Liver (tissue), 8 donors: ENCODE measurements at regions not wholly inside any gene's neighbourhood (a gene's known extent, or its start where the extent isn't known, plus 50 kb on each side); places are given as distances from the start of the nearest gene placed in this dataset.

Experiments
- DNase-seq: peaks from one replicate; pipeline ENCODE4 v3.0.0-alpha.2; 2017; ENCODE audit warnings: low spot score
- H3K27ac ChIP-seq, 2 donors: one replicate each; pipeline ENCODE4 v1.7.0; 2013; ENCODE audit warnings: inconsistent platforms in 2 of 2, low read length in 2 of 2, control low read depth in 1 of 2, low read depth in 1 of 2, mild to moderate bottlenecking in 1 of 2
- H3K27me3 ChIP-seq, 4 donors: one replicate each; pipeline versions ENCODE4 v1.6.1 to v1.7.0; 2013; ENCODE audit warnings: low read length in 3 of 4, inconsistent platforms in 1 of 4, mild to moderate bottlenecking in 1 of 4, moderate library complexity in 1 of 4; ENCODE audit not compliant: control insufficient read depth in 4 of 4, insufficient read depth in 4 of 4
- H3K36me3 ChIP-seq, 4 donors: one replicate each; pipeline versions ENCODE4 v1.6.1 to v1.7.0; 2013; ENCODE audit warnings: low read length in 3 of 4, mild to moderate bottlenecking in 3 of 4, low read depth in 1 of 4, moderate library complexity in 1 of 4; ENCODE audit not compliant: control insufficient read depth in 4 of 4, insufficient read depth in 3 of 4
- H3K4me1 ChIP-seq, 4 donors: one replicate each; pipeline versions ENCODE4 v1.6.1 to v1.7.0; 2013; ENCODE audit warnings: low read length in 3 of 4, mild to moderate bottlenecking in 3 of 4, moderate library complexity in 1 of 4; ENCODE audit not compliant: control insufficient read depth in 4 of 4, insufficient read depth in 4 of 4
- H3K4me3 ChIP-seq, 3 donors: one replicate each; pipeline versions ENCODE4 v1.6.1 to v1.7.0; 2013; ENCODE audit warnings: low read length in 3 of 3, control low read depth in 1 of 3, low read depth in 1 of 3, mild to moderate bottlenecking in 1 of 3
- H3K9ac ChIP-seq, 2 donors: one replicate each; pipeline ENCODE4 v1.7.0; 2013; ENCODE audit warnings: low read length in 2 of 2, mild to moderate bottlenecking in 2 of 2, moderate library complexity in 2 of 2, control low read depth in 1 of 2, low read depth in 1 of 2
- H3K9me3 ChIP-seq, 4 donors: one replicate each; pipeline versions ENCODE4 v1.6.1 to v1.7.0; 2013; ENCODE audit warnings: low read length in 3 of 4; ENCODE audit not compliant: control insufficient read depth in 4 of 4
- CTCF ChIP-seq: fragments of 150-350 bp; IDR thresholded peaks from 2 replicates; pipeline ENCODE4 v1.5.1; 2017; ENCODE audit warnings: improper control_type of control experiment, low read depth, low read length; ENCODE audit not compliant: missing input control
- EGR1 ChIP-seq, 2 donors: IDR thresholded peaks; 2 replicates each; pipeline ENCODE4 v1.6.1; 2016 to 2018; ENCODE audit warnings: antibody characterized with exemption in 2 of 2, low read depth in 2 of 2
- FOXA1 ChIP-seq: IDR thresholded peaks from 2 replicates; pipeline ENCODE4 v1.6.1; 2016; ENCODE audit warnings: antibody characterized with exemption
- FOXA2 ChIP-seq: IDR thresholded peaks from 2 replicates; pipeline ENCODE4 v1.6.1; 2016; ENCODE audit warnings: antibody characterized with exemption
- GABPA ChIP-seq, 2 donors: IDR thresholded peaks in 1 of 2; conservative IDR thresholded peaks in 1 of 2; 2 replicates each; pipeline ENCODE4 v1.6.1; 2016; ENCODE audit warnings: antibody characterized with exemption in 2 of 2, mild to moderate bottlenecking in 1 of 2, moderate library complexity in 1 of 2
- HNF4A ChIP-seq, 2 donors: conservative IDR thresholded peaks; 2 replicates each; pipeline ENCODE4 v1.6.1; 2016; ENCODE audit warnings: antibody characterized with exemption in 2 of 2, mild to moderate bottlenecking in 2 of 2
- HNF4G ChIP-seq: IDR thresholded peaks from 2 replicates; pipeline ENCODE4 v1.6.1; 2016; ENCODE audit warnings: antibody characterized with exemption
- JUND ChIP-seq, 2 donors: IDR thresholded peaks; 2 replicates each; pipeline ENCODE4 v1.6.1; 2016; ENCODE audit warnings: antibody characterized with exemption in 2 of 2
- NR2F2 ChIP-seq: IDR thresholded peaks from 2 replicates; pipeline ENCODE4 v1.6.1; 2016; ENCODE audit warnings: antibody characterized with exemption
- RAD21 ChIP-seq, 2 donors: IDR thresholded peaks; 2 replicates each; pipeline ENCODE4 v1.6.1; 2016; ENCODE audit warnings: antibody characterized with exemption in 2 of 2, mild to moderate bottlenecking in 2 of 2
- SP1 ChIP-seq: IDR thresholded peaks from 2 replicates; pipeline ENCODE4 v1.6.1; 2018; ENCODE audit warnings: antibody characterized with exemption, mild to moderate bottlenecking
- TAF1 ChIP-seq: conservative IDR thresholded peaks from 2 replicates; pipeline ENCODE4 v1.6.1; 2016; ENCODE audit warnings: antibody characterized with exemption, mild to moderate bottlenecking
- YY1 ChIP-seq: IDR thresholded peaks from 2 replicates; pipeline ENCODE4 v1.6.1; 2016; ENCODE audit warnings: antibody characterized with exemption, mild to moderate bottlenecking
- WGBS: extraction: QIAGEN DNeasy Blood & Tissue Kit; methylation state at CpG from one replicate; pipeline ENCODE4 v1.1.7; 2013; 5-methylcytosine and 5-hydroxymethylcytosine counted together
- TF ChIP-seq, protein P1 (sequence below): IDR thresholded peaks from 2 replicates; pipeline ENCODE4 v1.6.1; 2016; ENCODE audit warnings: antibody characterized with exemption
- TF ChIP-seq, protein P2 (sequence below): IDR thresholded peaks from 2 replicates; pipeline ENCODE4 v1.6.1; 2016; ENCODE audit warnings: antibody characterized with exemption
- donor health status: healthy.
- donor health status: healthy.
- donor health status: healthy.
- donor health status: healthy.
- donor health status: healthy.

DNA sequence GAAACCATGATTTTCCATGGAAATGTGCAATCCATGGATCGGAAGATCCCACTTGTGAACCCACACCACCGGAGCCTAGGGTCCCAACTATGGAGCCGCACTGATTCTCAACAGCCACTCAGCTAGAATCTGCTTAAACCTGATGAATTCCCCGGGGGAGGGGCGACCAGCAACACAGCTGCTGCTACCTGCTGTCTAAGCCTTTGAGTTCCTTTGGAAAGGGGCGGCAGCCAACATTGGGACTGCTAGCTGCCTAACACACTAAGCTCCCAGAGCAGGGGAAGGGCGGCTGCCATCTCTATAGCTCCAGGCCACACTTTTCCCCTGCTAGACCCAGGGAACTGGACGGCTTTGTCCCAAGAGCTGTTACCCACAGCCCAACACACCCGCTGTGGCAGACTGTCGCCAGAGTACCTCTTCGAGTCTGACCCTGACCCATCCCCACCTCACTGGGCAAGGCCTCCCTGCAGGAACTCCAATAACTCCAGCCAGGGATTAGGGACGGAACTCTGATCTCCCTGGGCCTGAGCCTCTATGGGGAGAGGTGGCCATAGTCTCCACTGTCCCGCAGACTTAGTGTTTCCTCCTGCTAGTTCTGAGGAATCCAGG is 205.8 kb upstream of the SLC16A7 start:
- no peak overlapping the region for H3K9ac ChIP-seq

GRCh38 chr12:59388694-59389093 is 207.1 kb upstream of the SLC16A7 start:
- Histone ChIP-seq H3K27ac (no peak overlapping the region), H3K9ac (no peak overlapping the region), H3K4me1 (no peaks in the 10 kb centered on the region), H3K9me3 (peaks cover 0 to 4% (median 0%) of the 10 kb centered on the region in 4 donors), H3K36me3 (no peaks in the 10 kb centered on the region), H3K4me3 (no peak overlapping the region), H3K27me3 (peaks cover 0 to 2% (median 0%) of the 10 kb centered on the region in 4 donors)
- DNase-seq = no peak
- 87% methylated on average over 1 of the region's 1 CpG for WGBS
- TF ChIP-seq TAF1 (no peak), CTCF (no peak), SP1 (no peak), FOXA1 (no peak)
- TF ChIP-seq, protein P1, sequence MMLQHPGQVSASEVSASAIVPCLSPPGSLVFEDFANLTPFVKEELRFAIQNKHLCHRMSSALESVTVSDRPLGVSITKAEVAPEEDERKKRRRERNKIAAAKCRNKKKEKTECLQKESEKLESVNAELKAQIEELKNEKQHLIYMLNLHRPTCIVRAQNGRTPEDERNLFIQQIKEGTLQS = no peak

More for the DNA sequence above, 205.8 kb upstream of the SLC16A7 start:
- no peak overlapping the region for H3K27ac ChIP-seq
- no peak overlapping the region for H3K4me3 ChIP-seq
- DNase-seq = no peak
- TF ChIP-seq YY1 (no peak), CTCF (no peak), FOXA1 (no peak), HNF4G (no peak), TAF1 (no peak), EGR1 (IDR thresholded peaks at IDR 0.05; ENCODE audit: low read depth in 2 of 2) (no peak), JUND (IDR thresholded peaks at IDR 0.05) (no peak), HNF4A (conservative IDR thresholded peaks at IDR 0.05) (no peak), GABPA (IDR thresholded peaks at IDR 0.05 in 1 of 2, conservative IDR thresholded peaks at IDR 0.05 in 1 of 2) (no peak), FOXA2 (no peak), NR2F2 (no peak)
- TF ChIP-seq, protein P2, sequence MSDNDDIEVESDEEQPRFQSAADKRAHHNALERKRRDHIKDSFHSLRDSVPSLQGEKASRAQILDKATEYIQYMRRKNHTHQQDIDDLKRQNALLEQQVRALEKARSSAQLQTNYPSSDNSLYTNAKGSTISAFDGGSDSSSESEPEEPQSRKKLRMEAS = no peak
- peaks cover 0 to 4% (median 0%) of the 10 kb centered on the region in 4 donors for H3K9me3 ChIP-seq
- 93% methylated on average over 13 of the region's 13 CpGs for WGBS
- H3K27me3 ChIP-seq = peaks cover 0 to 2% (median 0%) of the 10 kb centered on the region in 4 donors
- H3K4me1 ChIP-seq = no peaks in the 10 kb centered on the region
- no peaks in the 10 kb centered on the region for H3K36me3 ChIP-seq

DNA sequence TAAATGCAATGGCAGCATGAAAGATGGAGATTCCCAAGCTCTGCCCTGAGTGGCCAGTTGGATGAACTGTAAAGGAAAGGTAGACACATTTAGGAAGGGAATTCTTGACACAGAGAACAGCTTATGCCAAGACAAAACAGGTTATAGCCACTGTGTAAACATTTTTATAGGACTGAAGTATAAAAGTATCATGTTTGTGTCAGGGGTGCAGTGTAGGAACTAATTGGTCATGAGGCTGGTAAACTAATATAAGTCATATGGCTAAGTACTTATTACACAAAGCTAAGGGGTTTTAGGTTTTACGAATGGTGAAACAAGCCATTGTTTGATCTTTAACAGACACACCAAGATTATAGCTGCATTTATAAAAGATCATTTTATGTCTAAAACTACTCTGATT is 207.7 kb upstream of the SLC16A7 start:
- no peaks in the 10 kb centered on the region for H3K36me3 ChIP-seq

More for the DNA sequence above, 207.7 kb upstream of the SLC16A7 start:
- Histone ChIP-seq H3K4me3 (no peak overlapping the region), H3K4me1 (no peaks in the 10 kb centered on the region), H3K27me3 (peaks cover 0 to 2% (median 0%) of the 10 kb centered on the region in 4 donors), H3K9ac (no peak overlapping the region), H3K27ac (no peak overlapping the region), H3K9me3 (peaks cover 0 to 4% (median 0%) of the 10 kb centered on the region in 4 donors)
- DNase-seq = no peak
- 79% methylated on average over 1 of the region's 1 CpG for WGBS
- TF ChIP-seq NR2F2 (no peak), FOXA2 (no peak), RAD21 (IDR thresholded peaks at IDR 0.05) (no peak), JUND (IDR thresholded peaks at IDR 0.05) (no peak), TAF1 (no peak), GABPA (IDR thresholded peaks at IDR 0.05 in 1 of 2, conservative IDR thresholded peaks at IDR 0.05 in 1 of 2) (no peak), SP1 (no peak)
